Upper lobe of left lung (tissue), 6 donors: ENCODE measurements at regions not wholly inside any gene's neighbourhood (a gene's known extent, or its start where the extent isn't known, plus 50 kb on each side); places are given as distances from the start of the nearest gene placed in this dataset.

ENCODE experiments used
- ATAC-seq, 2 donors: fragments of 200-7000 bp; cut with Tn5 transposase; one replicate each; pipeline ENCODE4 v1.9.1; 2022; ENCODE audit warnings: mild to moderate bottlenecking in 2 of 2, moderate library complexity in 2 of 2; ENCODE audit not compliant: low FRiP score in 2 of 2
- DNase-seq, 2 donors: peaks; one replicate each; pipeline ENCODE4 v3.0.0-alpha.2; 2019 to 2020
- H3K27ac ChIP-seq, 4 donors: fragments of 200-600 bp; sonication (generic); one replicate each; pipeline ENCODE4 v1.5.1; 2016 to 2019
- H3K27me3 ChIP-seq, 4 donors: fragments of 200-600 bp; sonication (generic); one replicate each; pipeline ENCODE4 v1.5.1; 2017 to 2019
- H3K36me3 ChIP-seq, 4 donors: fragments of 200-600 bp; sonication (generic); one replicate each; pipeline ENCODE4 v1.5.1; 2016 to 2019
- H3K4me1 ChIP-seq, 4 donors: fragments of 200-600 bp; sonication (generic); one replicate each; pipeline ENCODE4 v1.5.1; 2018 to 2019
- H3K4me3 ChIP-seq, 4 donors: fragments of 200-600 bp; sonication (generic); one replicate each; pipeline ENCODE4 v1.5.1; 2017 to 2019; ENCODE audit warnings: mild to moderate bottlenecking in 2 of 4, moderate library complexity in 1 of 4
- H3K9me3 ChIP-seq, 4 donors: fragments of 200-600 bp; sonication (generic); one replicate each; pipeline ENCODE4 v1.5.1; 2018 to 2019
- CTCF ChIP-seq, 6 experiments: fragments of 450-650 bp in 4 of 6; fragments of 200-600 bp in 2 of 6; sonication (generic) in 2 of 6; IDR thresholded peaks; one replicate each; pipeline ENCODE4 v1.5.1; 2016 to 2019; ENCODE audit warnings: antibody characterized with exemption in 6 of 6
- EP300 ChIP-seq, 4 donors: sonication (generic); formaldehyde crosslinking; IDR thresholded peaks; one replicate each; pipeline ENCODE4 v1.5.1; 2017; ENCODE audit warnings: antibody characterized with exemption in 4 of 4, control low read depth in 2 of 4
- POLR2A ChIP-seq, 4 donors: fragments of 450-650 bp; IDR thresholded peaks; one replicate each; pipeline ENCODE4 v1.5.1; 2016 to 2017; ENCODE audit warnings: antibody characterized with exemption in 4 of 4, mild to moderate bottlenecking in 2 of 4
- POLR2AphosphoS5 ChIP-seq, 2 donors: sonication (generic); formaldehyde crosslinking; IDR thresholded peaks; one replicate each; pipeline ENCODE4 v1.5.1; 2017; ENCODE audit warnings: antibody characterized with exemption in 2 of 2
- WGBS, 2 donors: methylation state at CpG; one replicate each; pipeline ENCODE4 v1.1.5; 2017 to 2018; 5-methylcytosine and 5-hydroxymethylcytosine counted together
- donor health status: DM: no; HTN: no; CAD: no; lungs with moderate emphysema.
- donor health status: DM: no; HTN: yes; CAD: no; lungs with severe emphysema.

- H3K27me3 ChIP-seq, result no peaks in the 10 kb centered on the region
- TF ChIP-seq CTCF (IDR thresholded peaks at IDR 0.05) (no peak), POLR2AphosphoS5 (IDR thresholded peaks at IDR 0.05) (no peak), POLR2A (IDR thresholded peaks at IDR 0.05) (no peak), EP300 (IDR thresholded peaks at IDR 0.05) (no peak)
- no peak overlapping the region for H3K27ac ChIP-seq
- WGBS, 2 donors, result 44 to 87% methylated on average over 1 of the region's 1 CpG
- H3K4me1 ChIP-seq, result no peaks in the 10 kb centered on the region
- no peak for DNase-seq
- H3K4me3 ChIP-seq, result no peak overlapping the region
- no peaks in the 10 kb centered on the region for H3K9me3 ChIP-seq
- ATAC-seq, result no peak
- no peaks in the 10 kb centered on the region for H3K36me3 ChIP-seq
Measured at GRCh38 chr9:29974197-29974596, 2400.9 kb upstream of the C9orf72 start.

- 85 to 87% methylated on average over 4 of the region's 4 CpGs for WGBS, 2 donors
- ATAC-seq, result no peak
- TF ChIP-seq EP300 (IDR thresholded peaks at IDR 0.05), result no peak
- TF ChIP-seq CTCF (IDR thresholded peaks at IDR 0.05), result no peak
- TF ChIP-seq POLR2AphosphoS5 (IDR thresholded peaks at IDR 0.05), result no peak
- TF ChIP-seq POLR2A (IDR thresholded peaks at IDR 0.05), result no peak
Measured at GRCh38 chr9:29976981-29977380, 2403.7 kb upstream of the C9orf72 start.

GRCh38 chr9:29981013-29981412 lies 2403.4 kb upstream of the ACO1 start:
- no peak overlapping the region for H3K27ac ChIP-seq

More at GRCh38 chr9:29976981-29977380, 2403.7 kb upstream of the C9orf72 start:
- Histone ChIP-seq H3K27ac (no peak overlapping the region), H3K4me3 (no peak overlapping the region), H3K36me3 (no peaks in the 10 kb centered on the region), H3K9me3 (no peaks in the 10 kb centered on the region), H3K4me1 (no peaks in the 10 kb centered on the region), H3K27me3 (no peaks in the 10 kb centered on the region)
- DNase-seq, result no peak

GRCh38 chr9:29999645-30000044 lies 2384.8 kb upstream of the ACO1 start:
- DNase-seq (no peak), ATAC-seq (no peak)
- H3K4me1 ChIP-seq, result no peaks in the 10 kb centered on the region
- H3K27ac ChIP-seq, result no peak overlapping the region
- H3K9me3 ChIP-seq, result no peaks in the 10 kb centered on the region
- no peak overlapping the region for H3K4me3 ChIP-seq
- no peaks in the 10 kb centered on the region for H3K36me3 ChIP-seq
- no peaks in the 10 kb centered on the region for H3K27me3 ChIP-seq
- no peak for TF ChIP-seq POLR2AphosphoS5 (IDR thresholded peaks at IDR 0.05)

More at GRCh38 chr9:29981013-29981412, 2403.4 kb upstream of the ACO1 start:
- Histone ChIP-seq H3K36me3 (no peaks in the 10 kb centered on the region), H3K27me3 (no peaks in the 10 kb centered on the region), H3K4me3 (no peak overlapping the region), H3K9me3 (no peaks in the 10 kb centered on the region), H3K4me1 (no peaks in the 10 kb centered on the region)
- TF ChIP-seq POLR2A (IDR thresholded peaks at IDR 0.05), result no peak
- no peak for TF ChIP-seq EP300 (IDR thresholded peaks at IDR 0.05)
- no peak for TF ChIP-seq CTCF (IDR thresholded peaks at IDR 0.05)
- TF ChIP-seq POLR2AphosphoS5 (IDR thresholded peaks at IDR 0.05), result no peak
- WGBS, 2 donors, result 47 to 51% methylated on average over 4 of the region's 4 CpGs
- no peak for DNase-seq
- no peak for ATAC-seq

- Histone ChIP-seq H3K4me1 (no peaks in the 10 kb centered on the region), H3K27me3 (no peaks in the 10 kb centered on the region), H3K36me3 (no peaks in the 10 kb centered on the region), H3K27ac (no peak overlapping the region), H3K9me3 (no peaks in the 10 kb centered on the region), H3K4me3 (no peak overlapping the region)
- 62 to 63% methylated on average over 3 of the region's 3 CpGs for WGBS, 2 donors
- DNase-seq (no peak), ATAC-seq (no peak)
- TF ChIP-seq POLR2AphosphoS5 (IDR thresholded peaks at IDR 0.05) (no peak), EP300 (IDR thresholded peaks at IDR 0.05) (no peak), CTCF (IDR thresholded peaks at IDR 0.05) (no peak), POLR2A (IDR thresholded peaks at IDR 0.05) (no peak)
Measured at GRCh38 chr9:30010691-30011090, 2373.8 kb upstream of the ACO1 start.
